CD14-positive monocyte (primary cell): ENCODE measurements at regions not wholly inside any gene's neighbourhood (a gene's known extent, or its start where the extent isn't known, plus 50 kb on each side); places are given as distances from the start of the nearest gene placed in this dataset.

Experiments used
- DNase-seq, 3 donors: peaks; one replicate each; pipeline ENCODE4 v3.0.0-alpha.2; 2011 to 2022
- H2AFZ ChIP-seq: 2 replicates; pipeline ENCODE4 v1.6.0; 2012; ENCODE audit warnings: mild to moderate bottlenecking, low read depth, low read length, inconsistent platforms; ENCODE audit not compliant: insufficient read depth, poor library complexity, severe bottlenecking
- H3K27ac ChIP-seq, 2 donors: 1 replicate in 1 of 2; 2 replicates in 1 of 2; pipeline ENCODE4 v1.5.1; 2012 to 2013; ENCODE audit warnings: low read length in 2 of 2, control low read depth in 1 of 2, inconsistent platforms in 1 of 2, low read depth in 1 of 2, mild to moderate bottlenecking in 1 of 2
- H3K27me3 ChIP-seq, 2 donors: one replicate each; pipeline versions ENCODE4 v1.6.0 to v1.6.1; 2011 to 2013; ENCODE audit warnings: low read length in 2 of 2; ENCODE audit not compliant: control insufficient read depth in 2 of 2, insufficient read depth in 2 of 2
- H3K36me3 ChIP-seq, 2 donors: replicated peaks in 1 of 2; 1 replicate in 1 of 2; 2 replicates in 1 of 2; pipeline versions ENCODE4 v1.5.1 to v1.6.1; 2012 to 2013; ENCODE audit warnings: low read length in 2 of 2, control low read depth in 1 of 2, inconsistent platforms in 1 of 2, mild to moderate bottlenecking in 1 of 2; ENCODE audit not compliant: insufficient read depth in 2 of 2, control insufficient read depth in 1 of 2
- H3K4me1 ChIP-seq, 2 donors: 1 replicate in 1 of 2; 2 replicates in 1 of 2; pipeline versions ENCODE4 v1.5.1 to v1.6.1; 2012 to 2013; ENCODE audit warnings: low read length in 2 of 2, control low read depth in 1 of 2, inconsistent platforms in 1 of 2, mild to moderate bottlenecking in 1 of 2, moderate library complexity in 1 of 2; ENCODE audit not compliant: insufficient read depth in 2 of 2, control insufficient read depth in 1 of 2
- H3K4me2 ChIP-seq: replicated peaks from 2 replicates; pipeline ENCODE3; 2012; ENCODE audit warnings: low read length, moderate library complexity, mild to moderate bottlenecking; ENCODE audit not compliant: poor library complexity, severe bottlenecking; ENCODE audit errors: extremely low read depth
- H3K4me3 ChIP-seq, 3 experiments: fragments of 200-600 bp in 1 of 3; sonication (generic) in 1 of 3; replicated peaks in 1 of 3; 1 replicate in 2 of 3; 2 replicates in 1 of 3; pipeline ENCODE4 v1.5.1; 2011 to 2013; ENCODE audit warnings: low read length in 3 of 3, mild to moderate bottlenecking in 3 of 3, control low read depth in 2 of 3, low read depth in 2 of 3, inconsistent platforms in 1 of 3, moderate library complexity in 1 of 3
- H3K79me2 ChIP-seq: 2 replicates; pipeline ENCODE4 v1.6.0; 2012; ENCODE audit warnings: mild to moderate bottlenecking, control low read depth, inconsistent platforms, low read length, moderate library complexity; ENCODE audit not compliant: insufficient read depth
- H3K9ac ChIP-seq: 2 replicates; pipeline ENCODE4 v1.6.0; 2017; ENCODE audit warnings: low read length, mild to moderate bottlenecking; ENCODE audit not compliant: insufficient read depth, poor library complexity, severe bottlenecking
- H3K9me3 ChIP-seq, 2 donors: replicated peaks in 1 of 2; 1 replicate in 1 of 2; 2 replicates in 1 of 2; pipeline versions ENCODE4 v1.5.1 to v1.6.1; 2012 to 2013; ENCODE audit warnings: low read length in 2 of 2, control low read depth in 1 of 2; ENCODE audit not compliant: control insufficient read depth in 1 of 2, insufficient read depth in 1 of 2
- H4K20me1 ChIP-seq: 2 replicates; pipeline ENCODE4 v1.6.0; 2012; ENCODE audit warnings: mild to moderate bottlenecking, low read length, control low read depth, moderate library complexity; ENCODE audit not compliant: insufficient read depth
- H3K27ac Mint-ChIP-seq, 7 donors: one replicate each; pipeline ENCODE4 v1.8.0; 2020; ENCODE audit warnings: mild to moderate bottlenecking in 7 of 7, mixed read lengths in 7 of 7, moderate library complexity in 6 of 7, inconsistent platforms in 2 of 7
- H3K27me3 Mint-ChIP-seq, 3 donors: one replicate each; pipeline ENCODE4 v1.8.0; 2021 to 2022; ENCODE audit warnings: low read depth in 3 of 3, mild to moderate bottlenecking in 3 of 3, mixed read lengths in 3 of 3, moderate library complexity in 3 of 3, inconsistent platforms in 1 of 3
- H3K36me3 Mint-ChIP-seq, 2 donors: one replicate each; pipeline ENCODE4 v1.8.0; 2020; ENCODE audit warnings: mixed read lengths in 2 of 2, inconsistent platforms in 1 of 2, mild to moderate bottlenecking in 1 of 2
- H3K4me1 Mint-ChIP-seq: one replicate; pipeline ENCODE4 v1.8.0; 2020; ENCODE audit warnings: mild to moderate bottlenecking, mixed read lengths
- H3K4me3 Mint-ChIP-seq, 2 donors: one replicate each; pipeline ENCODE4 v1.8.0; 2020; ENCODE audit warnings: mild to moderate bottlenecking in 2 of 2, mixed read lengths in 2 of 2, moderate library complexity in 1 of 2
- H3K9me3 Mint-ChIP-seq, 7 donors: one replicate each; pipeline ENCODE4 v1.8.0; 2020 to 2022; ENCODE audit warnings: mixed read lengths in 7 of 7, mild to moderate bottlenecking in 6 of 7, moderate library complexity in 6 of 7, inconsistent platforms in 2 of 7
- WGBS: methylation state at CpG from one replicate; pipeline ENCODE4 v1.1.5; 2013; ENCODE audit warnings: missing lambda C conversion rate; ENCODE audit not compliant: insufficient coverage; 5-methylcytosine and 5-hydroxymethylcytosine counted together
- intact Hi-C, 2 donors: fragments of 100-400 bp; cut with micrococcal nuclease; formaldehyde crosslinking; loops; one replicate each; pipeline versions ENCODE4 v1.15.0 to v1.15.1; 2023
- TF ChIP-seq, protein P1 (sequence below): fragments of 200-600 bp; IDR thresholded peaks from one replicate; pipeline ENCODE4 v1.8.0; 2022; ENCODE audit warnings: antibody characterized with exemption, mild to moderate bottlenecking

- peaks cover 0 to 2% of the 10 kb centered on the region in 2 donors for H3K27me3 ChIP-seq
- TF ChIP-seq, protein P1, sequence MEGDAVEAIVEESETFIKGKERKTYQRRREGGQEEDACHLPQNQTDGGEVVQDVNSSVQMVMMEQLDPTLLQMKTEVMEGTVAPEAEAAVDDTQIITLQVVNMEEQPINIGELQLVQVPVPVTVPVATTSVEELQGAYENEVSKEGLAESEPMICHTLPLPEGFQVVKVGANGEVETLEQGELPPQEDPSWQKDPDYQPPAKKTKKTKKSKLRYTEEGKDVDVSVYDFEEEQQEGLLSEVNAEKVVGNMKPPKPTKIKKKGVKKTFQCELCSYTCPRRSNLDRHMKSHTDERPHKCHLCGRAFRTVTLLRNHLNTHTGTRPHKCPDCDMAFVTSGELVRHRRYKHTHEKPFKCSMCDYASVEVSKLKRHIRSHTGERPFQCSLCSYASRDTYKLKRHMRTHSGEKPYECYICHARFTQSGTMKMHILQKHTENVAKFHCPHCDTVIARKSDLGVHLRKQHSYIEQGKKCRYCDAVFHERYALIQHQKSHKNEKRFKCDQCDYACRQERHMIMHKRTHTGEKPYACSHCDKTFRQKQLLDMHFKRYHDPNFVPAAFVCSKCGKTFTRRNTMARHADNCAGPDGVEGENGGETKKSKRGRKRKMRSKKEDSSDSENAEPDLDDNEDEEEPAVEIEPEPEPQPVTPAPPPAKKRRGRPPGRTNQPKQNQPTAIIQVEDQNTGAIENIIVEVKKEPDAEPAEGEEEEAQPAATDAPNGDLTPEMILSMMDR: no peak
- H3K27me3 Mint-ChIP-seq: peaks cover 2 to 4% (median 3%) of the 10 kb centered on the region in 3 donors
- no peak for DNase-seq
- H3K4me2 ChIP-seq: no peak overlapping the region
- WGBS: 17% methylated on average over 1 of the region's 8 CpGs
- no peaks in the 10 kb centered on the region for H4K20me1 ChIP-seq
- no peaks in the 10 kb centered on the region for H3K36me3 ChIP-seq
- H2AFZ ChIP-seq: no peak overlapping the region
- no peaks in the 10 kb centered on the region for H3K9me3 ChIP-seq
- no peak overlapping the region for H3K4me3 Mint-ChIP-seq
- H3K9me3 Mint-ChIP-seq: no peaks in the 10 kb centered on the region
- H3K27ac ChIP-seq: no peak overlapping the region
- H3K79me2 ChIP-seq: no peaks in the 10 kb centered on the region
- H3K4me3 ChIP-seq: no peak overlapping the region
- no peak overlapping the region for H3K9ac ChIP-seq
- no peaks in the 10 kb centered on the region for H3K36me3 Mint-ChIP-seq
- intact Hi-C loops: no loop called here
- no peaks in the 10 kb centered on the region for H3K4me1 ChIP-seq
- H3K4me1 Mint-ChIP-seq: no peaks in the 10 kb centered on the region
- no peak overlapping the region for H3K27ac Mint-ChIP-seq
These were observed 90.6 kb upstream of the EFEMP1 start for GRCh38 chr2:56014046-56014730.

DNA sequence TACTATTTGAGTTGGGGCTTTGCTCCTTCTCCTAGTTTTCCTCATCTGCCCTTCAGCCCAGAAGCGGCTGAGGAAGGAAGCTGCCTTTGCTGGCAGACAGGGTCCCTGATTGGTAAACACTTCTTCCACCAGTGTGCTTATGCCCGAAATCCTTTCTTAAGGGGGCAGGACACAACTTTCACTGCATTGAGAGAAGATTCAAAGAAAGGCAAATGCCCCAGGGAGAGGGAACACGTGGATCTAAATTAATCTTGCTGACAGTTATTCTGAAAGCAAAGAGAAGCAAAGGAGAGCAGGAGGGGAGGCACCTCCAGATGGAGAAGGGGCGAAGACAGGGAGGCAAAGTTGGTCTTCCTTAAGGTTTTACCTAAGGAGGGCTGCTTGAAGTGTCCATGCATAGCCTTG, 92.1 kb upstream of the EFEMP1 start:
- H3K27ac ChIP-seq: no peak overlapping the region
- no peak overlapping the region for H2AFZ ChIP-seq
- H3K9ac ChIP-seq: no peak overlapping the region
- H3K9me3 ChIP-seq: no peaks in the 10 kb centered on the region
- no peaks in the 10 kb centered on the region for H4K20me1 ChIP-seq
- H3K36me3 Mint-ChIP-seq: no peaks in the 10 kb centered on the region
- no peaks in the 10 kb centered on the region for H3K79me2 ChIP-seq
- no peak overlapping the region for H3K4me3 ChIP-seq
- TF ChIP-seq, protein P1: no peak
- intact Hi-C loops: no loop called here
- H3K4me2 ChIP-seq: no peak overlapping the region
- peaks cover 2 to 7% (median 3%) of the 10 kb centered on the region in 3 donors for H3K27me3 Mint-ChIP-seq
- no peaks in the 10 kb centered on the region for H3K4me1 Mint-ChIP-seq
- H3K27ac Mint-ChIP-seq: no peak overlapping the region
- H3K4me1 ChIP-seq: no peaks in the 10 kb centered on the region
- no peaks in the 10 kb centered on the region for H3K36me3 ChIP-seq
- 29% methylated on average over 3 of the region's 4 CpGs for WGBS
- no peak overlapping the region for H3K4me3 Mint-ChIP-seq
- no peak for DNase-seq
- no peaks in the 10 kb centered on the region for H3K9me3 Mint-ChIP-seq
- peaks cover 0 to 2% of the 10 kb centered on the region in 2 donors for H3K27me3 ChIP-seq
